OCI-LY7 (cell line): ENCODE measurements at regions not wholly inside any gene's neighbourhood (a gene's known extent, or its start where the extent isn't known, plus 50 kb on each side); places are given as distances from the start of the nearest gene placed in this dataset.

Experiments
- BruUV-seq: library from RNA; stranded (reverse); fragments of 400-500 nt; replicated peaks from 2 replicates; lab custom pipeline; 2021; lab: Mats Ljungman, UMichigan
- CTCF ChIA-PET: fragments of 300-600 bp; sonication (Branson Sonifier 250); formaldehyde crosslinking; loops from one replicate; lab custom pipeline; 2022; ENCODE audit warnings: antibody characterized with exemption; ENCODE audit not compliant: unreplicated experiment; lab: Charles Lee
- POLR2A ChIA-PET: fragments of 300-600 bp; sonication (Branson Sonifier 250); formaldehyde crosslinking; loops from one replicate; lab custom pipeline; 2022; ENCODE audit warnings: antibody characterized with exemption; lab: Charles Lee
- DNase-seq: peaks from one replicate; pipeline ENCODE4 v3.0.0-alpha.2; 2015; ENCODE audit warnings: low spot score
- H2AFZ ChIP-seq: fragments of 200-600 bp; sonication (generic), shearing (Covaris generic); 2 replicates; pipeline ENCODE4 v1.6.1; 2014; ENCODE audit warnings: mild to moderate bottlenecking, antibody characterized with exemption, low read length, moderate library complexity
- H3K27ac ChIP-seq: fragments of 200-600 bp; sonication (generic); 2 replicates; pipeline ENCODE4 v1.5.1; 2014; ENCODE audit warnings: mixed run types, low read depth, mild to moderate bottlenecking, moderate library complexity, low read length, inconsistent platforms; ENCODE audit not compliant: poor library complexity, severe bottlenecking
- H3K36me3 ChIP-seq: fragments of 200-600 bp; sonication (generic); 2 replicates; pipeline ENCODE4 v1.6.1; 2014; ENCODE audit warnings: mild to moderate bottlenecking, antibody characterized with exemption, low read length, moderate library complexity, mixed read lengths; ENCODE audit not compliant: insufficient read depth
- H3K4me1 ChIP-seq: fragments of 200-600 bp; sonication (generic); 2 replicates; pipeline ENCODE4 v1.5.1; 2014; ENCODE audit warnings: mild to moderate bottlenecking, low read length; ENCODE audit not compliant: insufficient read depth, poor library complexity, severe bottlenecking
- H3K4me2 ChIP-seq: fragments of 200-600 bp; sonication (generic); 2 replicates; pipeline ENCODE4 v1.6.1; 2014; ENCODE audit warnings: mild to moderate bottlenecking, low read length
- H3K4me3 ChIP-seq: fragments of 200-600 bp; sonication (generic); 2 replicates; pipeline ENCODE4 v1.5.1; 2014; ENCODE audit warnings: mild to moderate bottlenecking, low read depth, low read length; ENCODE audit not compliant: poor library complexity, severe bottlenecking
- H3K79me2 ChIP-seq: fragments of 200-600 bp; sonication (generic); 2 replicates; pipeline ENCODE4 v1.6.1; 2016; ENCODE audit warnings: low read depth, mild to moderate bottlenecking, low read length, moderate library complexity, mixed read lengths; ENCODE audit not compliant: insufficient read depth
- H3K9me2 ChIP-seq: fragments of 200-600 bp; sonication (generic); 2 replicates; pipeline ENCODE4 v1.6.1; 2016; ENCODE audit warnings: mild to moderate bottlenecking, low read length, mixed read lengths; ENCODE audit not compliant: insufficient read depth
- H3K9me3 ChIP-seq: fragments of 200-600 bp; sonication (generic); 2 replicates; pipeline ENCODE4 v1.6.1; 2014; ENCODE audit warnings: mild to moderate bottlenecking, mixed run types, low read length, mixed read lengths
- H4K20me1 ChIP-seq: fragments of 200-600 bp; sonication (generic); 2 replicates; pipeline ENCODE4 v1.6.1; 2014; ENCODE audit warnings: mild to moderate bottlenecking, antibody characterized with exemption, low read length, moderate library complexity, mixed read lengths; ENCODE audit not compliant: insufficient read depth
- CTCF ChIP-seq: fragments of 200-600 bp; sonication (generic); conservative IDR thresholded peaks from 2 replicates; pipeline ENCODE4 v1.5.1; 2014; ENCODE audit warnings: mild to moderate bottlenecking, antibody characterized with exemption, low read length, moderate library complexity, mixed read lengths
- EZH2phosphoT487 ChIP-seq: fragments of 200-600 bp; sonication (generic); IDR thresholded peaks from 2 replicates; pipeline ENCODE4 v1.6.1; 2018; ENCODE audit warnings: low read depth, borderline replicate concordance, mild to moderate bottlenecking, mixed run types, antibody characterized with exemption, low read length, moderate library complexity, mixed read lengths
- intact Hi-C: fragments of 100-400 bp; cut with micrococcal nuclease; formaldehyde crosslinking; loops from one replicate; pipeline ENCODE4 v1.10.0; 2022; ENCODE audit not compliant: unreplicated experiment

GRCh38 chr10:65565246-65565645, 1360.6 kb upstream of the LRRTM3 start:
- intact Hi-C loops, result no loop called here
- Histone ChIP-seq H3K9me3 (no peaks in the 10 kb centered on the region), H3K79me2 (no peaks in the 10 kb centered on the region), H3K9me2 (no peaks in the 10 kb centered on the region), H3K4me2 (no peak overlapping the region), H3K4me3 (no peak overlapping the region), H3K36me3 (no peaks in the 10 kb centered on the region), H3K4me1 (no peaks in the 10 kb centered on the region), H3K27ac (no peak overlapping the region), H4K20me1 (no peaks in the 10 kb centered on the region), H2AFZ (no peak overlapping the region)
- CTCF ChIA-PET, result no interaction called here
- DNase-seq, result no peak
- POLR2A ChIA-PET, result no interaction called here
- no TSS peak for BruUV-seq
- TF ChIP-seq EZH2phosphoT487, result no peak
- no peak for TF ChIP-seq CTCF

- no peak for TF ChIP-seq CTCF
- no peak for TF ChIP-seq EZH2phosphoT487
- H4K20me1 ChIP-seq, result no peaks in the 10 kb centered on the region
- H3K4me2 ChIP-seq, result no peak overlapping the region
- no peaks in the 10 kb centered on the region for H3K9me3 ChIP-seq
- H3K36me3 ChIP-seq, result no peaks in the 10 kb centered on the region
- H3K27ac ChIP-seq, result no peak overlapping the region
- BruUV-seq, result no TSS peak
- ChIA-PET POLR2A (interaction anchor here (0.6 kb wide), 1 partner anchor 987 kb away, joined by 3 read pairs; no protein-coding TSS in a partner anchor), CTCF (no interaction called here)
- intact Hi-C loops, result no loop called here
- no peaks in the 10 kb centered on the region for H3K4me1 ChIP-seq
- H3K79me2 ChIP-seq, result no peaks in the 10 kb centered on the region
- H2AFZ ChIP-seq, result no peak overlapping the region
- no peak overlapping the region for H3K4me3 ChIP-seq
- H3K9me2 ChIP-seq, result no peaks in the 10 kb centered on the region
- DNase-seq, result no peak
These were observed 1358.9 kb upstream of the LRRTM3 start for GRCh38 chr10:65566906-65567305.

GRCh38 chr10:65570143-65571010, 1355.5 kb upstream of the LRRTM3 start:
- ChIA-PET CTCF (no interaction called here), POLR2A (no interaction called here)
- Histone ChIP-seq H2AFZ (no peak overlapping the region), H3K4me1 (no peaks in the 10 kb centered on the region), H3K4me3 (no peak overlapping the region), H3K9me3 (no peaks in the 10 kb centered on the region), H4K20me1 (no peaks in the 10 kb centered on the region), H3K79me2 (no peaks in the 10 kb centered on the region), H3K27ac (no peak overlapping the region), H3K4me2 (no peak overlapping the region), H3K9me2 (no peaks in the 10 kb centered on the region), H3K36me3 (no peaks in the 10 kb centered on the region)
- TF ChIP-seq EZH2phosphoT487, result no peak
- TF ChIP-seq CTCF, result no peak
- BruUV-seq, result no TSS peak
- no peak for DNase-seq
- intact Hi-C loops, result no loop called here
